ENCODE measurements at regions not wholly inside any gene's neighbourhood (a gene's known extent, or its start where the extent isn't known, plus 50 kb on each side); places are given as distances from the start of the nearest gene placed in this dataset.

DNA sequence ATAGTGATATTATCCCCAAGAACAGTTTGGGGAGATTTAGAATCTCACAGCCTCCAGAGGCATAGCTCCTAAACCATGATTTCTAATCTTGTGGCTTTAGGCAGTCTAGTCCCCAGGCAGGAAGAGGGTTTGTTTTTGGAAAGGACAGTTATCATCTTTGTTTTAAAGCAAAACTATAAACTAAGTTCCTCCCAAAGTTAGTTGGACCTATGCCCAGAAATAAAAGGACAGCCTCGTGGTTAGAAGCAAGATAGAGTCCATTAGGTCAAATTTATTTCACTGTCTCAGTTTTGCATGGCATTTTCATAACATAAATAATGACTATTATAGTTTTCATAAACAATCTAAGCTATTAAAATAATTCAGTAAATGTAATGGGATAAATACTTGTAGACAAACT is 120.5 kb downstream of the MAGEC2 start (continued):
- TF ChIP-seq, protein P1, sequence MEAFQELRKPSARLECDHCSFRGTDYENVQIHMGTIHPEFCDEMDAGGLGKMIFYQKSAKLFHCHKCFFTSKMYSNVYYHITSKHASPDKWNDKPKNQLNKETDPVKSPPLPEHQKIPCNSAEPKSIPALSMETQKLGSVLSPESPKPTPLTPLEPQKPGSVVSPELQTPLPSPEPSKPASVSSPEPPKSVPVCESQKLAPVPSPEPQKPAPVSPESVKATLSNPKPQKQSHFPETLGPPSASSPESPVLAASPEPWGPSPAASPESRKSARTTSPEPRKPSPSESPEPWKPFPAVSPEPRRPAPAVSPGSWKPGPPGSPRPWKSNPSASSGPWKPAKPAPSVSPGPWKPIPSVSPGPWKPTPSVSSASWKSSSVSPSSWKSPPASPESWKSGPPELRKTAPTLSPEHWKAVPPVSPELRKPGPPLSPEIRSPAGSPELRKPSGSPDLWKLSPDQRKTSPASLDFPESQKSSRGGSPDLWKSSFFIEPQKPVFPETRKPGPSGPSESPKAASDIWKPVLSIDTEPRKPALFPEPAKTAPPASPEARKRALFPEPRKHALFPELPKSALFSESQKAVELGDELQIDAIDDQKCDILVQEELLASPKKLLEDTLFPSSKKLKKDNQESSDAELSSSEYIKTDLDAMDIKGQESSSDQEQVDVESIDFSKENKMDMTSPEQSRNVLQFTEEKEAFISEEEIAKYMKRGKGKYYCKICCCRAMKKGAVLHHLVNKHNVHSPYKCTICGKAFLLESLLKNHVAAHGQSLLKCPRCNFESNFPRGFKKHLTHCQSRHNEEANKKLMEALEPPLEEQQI (IDR thresholded peaks at IDR 0.05) = no peak
- TF ChIP-seq CBFA2T2 (conservative IDR thresholded peaks at IDR 0.05) (no peak), DMBX1 (CRISPR knock-in tag; IDR thresholded peaks at IDR 0.05; ENCODE audit: borderline replicate concordance) (no peak), RHOXF2B (CRISPR knock-in tag; conservative IDR thresholded peaks at IDR 0.05) (no peak), PPARD (CRISPR knock-in tag; IDR thresholded peaks at IDR 0.05) (no peak), FOSL1 (tag; conservative IDR thresholded peaks at IDR 0.05) (no peak), EP300 (IDR thresholded peaks at IDR 0.05; ENCODE audit: low read length) (no peak), TEAD2 (tag; IDR thresholded peaks at IDR 0.05) (no peak)
- TF ChIP-seq, protein P2, sequence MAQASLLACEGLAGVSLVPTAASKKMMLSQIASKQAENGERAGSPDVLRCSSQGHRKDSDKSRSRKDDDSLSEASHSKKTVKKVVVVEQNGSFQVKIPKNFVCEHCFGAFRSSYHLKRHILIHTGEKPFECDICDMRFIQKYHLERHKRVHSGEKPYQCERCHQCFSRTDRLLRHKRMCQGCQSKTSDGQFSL (CRISPR knock-in tag; IDR thresholded peaks at IDR 0.05) = no peak
- TF ChIP-seq, protein P2 (tag; IDR thresholded peaks at IDR 0.05) = no peak

All from K562 (cell line).